K562 (cell line): ENCODE measurements at regions not wholly inside any gene's neighbourhood (a gene's known extent, or its start where the extent isn't known, plus 50 kb on each side); places are given as distances from the start of the nearest gene placed in this dataset.

ENCODE experiments used
- BACH1 ChIP-seq: fragments of 200-800 bp; sonication (Bioruptor generic); IDR thresholded peaks from 2 replicates; pipeline ENCODE4 v1.6.1; 2016; ENCODE audit warnings: missing genetic modification characterization, missing compliant biosample characterization
- CBFA2T2 ChIP-seq: fragments of 450-650 bp; conservative IDR thresholded peaks from 2 replicates; pipeline ENCODE4 v1.6.1; 2017; ENCODE audit warnings: mild to moderate bottlenecking
- CBFA2T3 ChIP-seq: fragments of 450-650 bp; IDR thresholded peaks from 2 replicates; pipeline ENCODE4 v1.6.1; 2017
- CEBPG ChIP-seq, 3 experiments: fragments of 200-800 bp in 1 of 3; sonication (Bioruptor generic) in 1 of 3; sonication (generic) in 1 of 3; formaldehyde crosslinking in 1 of 3; IDR thresholded peaks in 2 of 3; conservative IDR thresholded peaks in 1 of 3; 2 replicates each; pipeline versions ENCODE4 v1.6.1 to v1.8.0; 2016 to 2022; ENCODE audit warnings: missing compliant biosample characterization in 2 of 3, missing genetic modification characterization in 2 of 3, mild to moderate bottlenecking in 1 of 3, missing genetic modification reagents in 1 of 3
- FOSL1 ChIP-seq: fragments of 200-800 bp; sonication (Bioruptor generic); conservative IDR thresholded peaks from 2 replicates; pipeline ENCODE4 v1.6.1; 2016; ENCODE audit warnings: missing genetic modification characterization, missing compliant biosample characterization
- NCOR1 ChIP-seq: fragments of 450-650 bp; IDR thresholded peaks from 2 replicates; pipeline ENCODE4 v1.6.1; 2016; ENCODE audit warnings: mild to moderate bottlenecking, moderate library complexity
- POLR3A ChIP-seq: IDR thresholded peaks from 2 replicates; pipeline ENCODE4 v1.6.1; 2011; ENCODE audit warnings: borderline replicate concordance, mild to moderate bottlenecking, moderate library complexity; ENCODE audit not compliant: insufficient read length, insufficient read depth; ENCODE audit errors: extremely low read depth
- TEAD4 ChIP-seq, 2 experiments: sonication (generic) in 1 of 2; formaldehyde crosslinking in 1 of 2; IDR thresholded peaks; 2 replicates each; pipeline versions ENCODE4 v1.6.1 to v1.8.0; 2012 to 2022; ENCODE audit warnings: borderline replicate concordance in 1 of 2, inconsistent platforms in 1 of 2, low read length in 1 of 2, mild to moderate bottlenecking in 1 of 2, missing genetic modification reagents in 1 of 2
- YY1 ChIP-seq, 3 experiments: IDR thresholded peaks; 2 replicates each; pipeline ENCODE4 v1.6.1; 2011; ENCODE audit warnings: low read length in 2 of 3, mild to moderate bottlenecking in 2 of 3, moderate library complexity in 2 of 3, borderline replicate concordance in 1 of 3, control low read depth in 1 of 3, low read depth in 1 of 3; ENCODE audit not compliant: insufficient read depth in 3 of 3, insufficient replicate concordance in 2 of 3, control insufficient read depth in 1 of 3, insufficient read length in 1 of 3; ENCODE audit errors: extremely low read depth in 1 of 3
- ZNF57 ChIP-seq: fragments of 450-650 bp; formaldehyde crosslinking; IDR thresholded peaks from 2 replicates; pipeline ENCODE4 v1.4.0; 2020; ENCODE audit warnings: mild to moderate bottlenecking, moderate library complexity
- ZNF785 ChIP-seq: fragments of 250-450 bp; sonication (Bioruptor Pico); IDR thresholded peaks from 2 replicates; pipeline ENCODE4 v1.4.0; 2020; ENCODE audit warnings: mild to moderate bottlenecking
- TF ChIP-seq, protein P1 (sequence below): fragments of 450-650 bp; IDR thresholded peaks from 2 replicates; pipeline ENCODE4 v1.6.1; 2016; ENCODE audit warnings: low read depth, mild to moderate bottlenecking, moderate library complexity
- TF ChIP-seq, protein P2 (sequence below): sonication (generic); formaldehyde crosslinking; IDR thresholded peaks from 2 replicates; pipeline ENCODE4 v1.8.1; 2023; ENCODE audit warnings: mild to moderate bottlenecking, missing genetic modification reagents
- TF ChIP-seq, protein P3 (sequence below), 2 experiments: fragments of 450-650 bp; IDR thresholded peaks; 2 replicates each; pipeline ENCODE4 v1.6.1; 2018; ENCODE audit warnings: mild to moderate bottlenecking in 2 of 2, low read depth in 1 of 2; ENCODE audit not compliant: partially characterized antibody in 2 of 2

DNA sequence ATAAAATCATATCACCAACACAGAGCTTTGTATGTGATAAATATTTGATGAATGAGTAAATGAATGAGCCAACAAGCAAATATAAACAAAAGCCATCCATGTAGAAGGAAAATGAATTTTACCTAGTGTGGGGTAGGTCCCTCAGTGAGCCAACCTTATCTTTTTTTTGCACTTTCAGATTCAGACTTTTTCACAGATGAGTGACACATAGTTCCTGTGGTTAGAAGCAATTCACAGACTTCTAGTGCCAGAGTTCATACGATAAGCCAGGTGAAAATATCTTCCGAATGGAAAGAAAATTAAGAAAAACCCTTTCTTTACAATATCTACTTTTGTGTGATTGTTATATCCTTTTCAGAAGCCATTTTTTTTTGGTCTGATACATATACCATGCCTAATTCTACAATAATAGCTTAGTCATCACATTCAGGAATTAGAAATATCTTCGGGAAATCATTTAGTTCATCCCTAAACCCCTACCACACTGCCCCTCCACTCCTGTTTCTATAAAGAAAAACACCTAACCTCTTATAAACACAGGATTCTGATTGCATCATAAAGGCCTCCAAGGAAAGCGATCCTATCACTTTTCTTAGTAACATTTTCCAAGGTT, 82.7 kb upstream of the CNR1 start (continued):
- TF ChIP-seq CEBPG (CRISPR knock-in tag; IDR thresholded peaks at IDR 0.05) (no peak), CEBPG (tag; conservative IDR thresholded peaks at IDR 0.05 in 1 of 2, IDR thresholded peaks at IDR 0.05 in 1 of 2) (peak; percentile 37 to 66; a peak in 3 of 4 replicates), NCOR1 (0 out of 2 replicates have a peak, but pooled peaks have one; percentile 15), ZNF785 (CRISPR knock-in tag) (no peak), YY1 (IDR thresholded peaks at IDR 0.05; ENCODE audit: borderline replicate concordance in 1 of 3, control insufficient read depth in 1 of 3, extremely low read depth in 1 of 3, insufficient read depth in 3 of 3, insufficient read length in 1 of 3, insufficient replicate concordance in 2 of 3, low read depth in 1 of 3, low read length in 2 of 3) (no peak), FOSL1 (tag) (peak; percentile 64), CBFA2T2 (peak; percentile 44), CBFA2T3 (peak; percentile 58), BACH1 (tag) (no peak), TEAD4 (IDR thresholded peaks at IDR 0.05; ENCODE audit: low read length) (peak; percentile 70), TEAD4 (CRISPR knock-in tag; IDR thresholded peaks at IDR 0.05; ENCODE audit: borderline replicate concordance) (no peak), ZNF57 (CRISPR knock-in tag) (no peak), POLR3A (no peak)
- TF ChIP-seq, protein P1, sequence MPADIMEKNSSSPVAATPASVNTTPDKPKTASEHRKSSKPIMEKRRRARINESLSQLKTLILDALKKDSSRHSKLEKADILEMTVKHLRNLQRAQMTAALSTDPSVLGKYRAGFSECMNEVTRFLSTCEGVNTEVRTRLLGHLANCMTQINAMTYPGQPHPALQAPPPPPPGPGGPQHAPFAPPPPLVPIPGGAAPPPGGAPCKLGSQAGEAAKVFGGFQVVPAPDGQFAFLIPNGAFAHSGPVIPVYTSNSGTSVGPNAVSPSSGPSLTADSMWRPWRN = no peak
- TF ChIP-seq, protein P2, sequence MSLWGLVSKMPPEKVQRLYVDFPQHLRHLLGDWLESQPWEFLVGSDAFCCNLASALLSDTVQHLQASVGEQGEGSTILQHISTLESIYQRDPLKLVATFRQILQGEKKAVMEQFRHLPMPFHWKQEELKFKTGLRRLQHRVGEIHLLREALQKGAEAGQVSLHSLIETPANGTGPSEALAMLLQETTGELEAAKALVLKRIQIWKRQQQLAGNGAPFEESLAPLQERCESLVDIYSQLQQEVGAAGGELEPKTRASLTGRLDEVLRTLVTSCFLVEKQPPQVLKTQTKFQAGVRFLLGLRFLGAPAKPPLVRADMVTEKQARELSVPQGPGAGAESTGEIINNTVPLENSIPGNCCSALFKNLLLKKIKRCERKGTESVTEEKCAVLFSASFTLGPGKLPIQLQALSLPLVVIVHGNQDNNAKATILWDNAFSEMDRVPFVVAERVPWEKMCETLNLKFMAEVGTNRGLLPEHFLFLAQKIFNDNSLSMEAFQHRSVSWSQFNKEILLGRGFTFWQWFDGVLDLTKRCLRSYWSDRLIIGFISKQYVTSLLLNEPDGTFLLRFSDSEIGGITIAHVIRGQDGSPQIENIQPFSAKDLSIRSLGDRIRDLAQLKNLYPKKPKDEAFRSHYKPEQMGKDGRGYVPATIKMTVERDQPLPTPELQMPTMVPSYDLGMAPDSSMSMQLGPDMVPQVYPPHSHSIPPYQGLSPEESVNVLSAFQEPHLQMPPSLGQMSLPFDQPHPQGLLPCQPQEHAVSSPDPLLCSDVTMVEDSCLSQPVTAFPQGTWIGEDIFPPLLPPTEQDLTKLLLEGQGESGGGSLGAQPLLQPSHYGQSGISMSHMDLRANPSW (CRISPR knock-in tag) = no peak
- TF ChIP-seq, protein P3, sequence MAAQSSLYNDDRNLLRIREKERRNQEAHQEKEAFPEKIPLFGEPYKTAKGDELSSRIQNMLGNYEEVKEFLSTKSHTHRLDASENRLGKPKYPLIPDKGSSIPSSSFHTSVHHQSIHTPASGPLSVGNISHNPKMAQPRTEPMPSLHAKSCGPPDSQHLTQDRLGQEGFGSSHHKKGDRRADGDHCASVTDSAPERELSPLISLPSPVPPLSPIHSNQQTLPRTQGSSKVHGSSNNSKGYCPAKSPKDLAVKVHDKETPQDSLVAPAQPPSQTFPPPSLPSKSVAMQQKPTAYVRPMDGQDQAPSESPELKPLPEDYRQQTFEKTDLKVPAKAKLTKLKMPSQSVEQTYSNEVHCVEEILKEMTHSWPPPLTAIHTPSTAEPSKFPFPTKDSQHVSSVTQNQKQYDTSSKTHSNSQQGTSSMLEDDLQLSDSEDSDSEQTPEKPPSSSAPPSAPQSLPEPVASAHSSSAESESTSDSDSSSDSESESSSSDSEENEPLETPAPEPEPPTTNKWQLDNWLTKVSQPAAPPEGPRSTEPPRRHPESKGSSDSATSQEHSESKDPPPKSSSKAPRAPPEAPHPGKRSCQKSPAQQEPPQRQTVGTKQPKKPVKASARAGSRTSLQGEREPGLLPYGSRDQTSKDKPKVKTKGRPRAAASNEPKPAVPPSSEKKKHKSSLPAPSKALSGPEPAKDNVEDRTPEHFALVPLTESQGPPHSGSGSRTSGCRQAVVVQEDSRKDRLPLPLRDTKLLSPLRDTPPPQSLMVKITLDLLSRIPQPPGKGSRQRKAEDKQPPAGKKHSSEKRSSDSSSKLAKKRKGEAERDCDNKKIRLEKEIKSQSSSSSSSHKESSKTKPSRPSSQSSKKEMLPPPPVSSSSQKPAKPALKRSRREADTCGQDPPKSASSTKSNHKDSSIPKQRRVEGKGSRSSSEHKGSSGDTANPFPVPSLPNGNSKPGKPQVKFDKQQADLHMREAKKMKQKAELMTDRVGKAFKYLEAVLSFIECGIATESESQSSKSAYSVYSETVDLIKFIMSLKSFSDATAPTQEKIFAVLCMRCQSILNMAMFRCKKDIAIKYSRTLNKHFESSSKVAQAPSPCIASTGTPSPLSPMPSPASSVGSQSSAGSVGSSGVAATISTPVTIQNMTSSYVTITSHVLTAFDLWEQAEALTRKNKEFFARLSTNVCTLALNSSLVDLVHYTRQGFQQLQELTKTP (IDR thresholded peaks at IDR 0.05; ENCODE audit: low read depth in 1 of 2, partially characterized antibody in 2 of 2) = no peak
